Heart left ventricle (tissue), 16 donors: ENCODE measurements at regions not wholly inside any gene's neighbourhood (a gene's known extent, or its start where the extent isn't known, plus 50 kb on each side); places are given as distances from the start of the nearest gene placed in this dataset.

ENCODE experiments used
- ATAC-seq, 4 donors: fragments of 200-7000 bp; cut with Tn5 transposase; one replicate each; pipeline ENCODE4 v1.9.1; 2020 to 2022; ENCODE audit warnings: moderate library complexity in 4 of 4, mild to moderate bottlenecking in 3 of 4, moderate number of reproducible peaks in 1 of 4
- DNase-seq, 5 donors: peaks; one replicate each; pipeline ENCODE4 v3.0.0-alpha.2; 2020
- H3K27ac ChIP-seq, 12 donors: fragments of 200-600 bp; sonication (generic) in 4 of 12; one replicate each; pipeline versions ENCODE4 v1.5.0 to v1.8.0; 2016 to 2022; ENCODE audit warnings: mild to moderate bottlenecking in 2 of 12
- H3K27me3 ChIP-seq, 9 donors: fragments of 200-600 bp; sonication (generic) in 2 of 9; one replicate each; pipeline versions ENCODE4 v1.5.1 to v1.8.0; 2016 to 2022; ENCODE audit warnings: mild to moderate bottlenecking in 3 of 9
- H3K36me3 ChIP-seq, 9 donors: fragments of 200-600 bp; sonication (generic) in 2 of 9; one replicate each; pipeline versions ENCODE4 v1.5.0 to v1.8.0; 2018 to 2022; ENCODE audit warnings: mild to moderate bottlenecking in 2 of 9
- H3K4me1 ChIP-seq, 12 donors: fragments of 200-600 bp; sonication (generic) in 4 of 12; one replicate each; pipeline versions ENCODE4 v1.5.0 to v1.8.0; 2016 to 2022; ENCODE audit warnings: mild to moderate bottlenecking in 3 of 12
- H3K4me3 ChIP-seq, 12 donors: fragments of 200-600 bp; sonication (generic) in 4 of 12; one replicate each; pipeline versions ENCODE4 v1.5.0 to v1.8.0; 2017 to 2022; ENCODE audit warnings: mild to moderate bottlenecking in 9 of 12, moderate library complexity in 4 of 12
- H3K9me3 ChIP-seq, 12 donors: fragments of 200-600 bp; sonication (generic) in 4 of 12; one replicate each; pipeline versions ENCODE4 v1.5.0 to v1.8.0; 2016 to 2022; ENCODE audit warnings: mild to moderate bottlenecking in 1 of 12
- CTCF ChIP-seq, 12 donors: fragments of 200-600 bp; sonication (generic) in 4 of 12; IDR thresholded peaks; one replicate each; pipeline versions ENCODE4 v1.5.0 to v1.8.0; 2018 to 2022; ENCODE audit warnings: antibody characterized with exemption in 12 of 12, mild to moderate bottlenecking in 5 of 12
- POLR2A ChIP-seq, 2 donors: fragments of 450-650 bp; IDR thresholded peaks; one replicate each; pipeline ENCODE4 v1.6.1; 2017; ENCODE audit warnings: antibody characterized with exemption in 2 of 2, mild to moderate bottlenecking in 2 of 2, moderate library complexity in 2 of 2
- WGBS, 4 donors: extraction: QIAGEN DNeasy Blood & Tissue Kit in 2 of 4; methylation state at CpG; one replicate each; pipeline versions ENCODE4 v1.1.5 to v1.1.7; 2013 to 2018; 5-methylcytosine and 5-hydroxymethylcytosine counted together
- intact Hi-C, 10 donors: fragments of 100-400 bp; cut with DNase I; formaldehyde crosslinking; loops; one replicate each; pipeline versions ENCODE4 v1.11.1 to v1.14.2; 2022
- donor health status: ischemic (EF 13 %, LVEDD 7.1; RV severe dilation, severe dysfunction).
- donor health status: healthy with polysubstance abuse.
- donor health status: DM: no; HTN: yes; CAD: no.
- donor health status: DM: no; HTN: no; CAD: no.
- donor health status: ischemic (EF 25% LVEDD 6.9; RV normal size, moderate dysfunction).
- donor health status: ischemic (EF 25% LVEDD 5.7; RV mildly dilated, moderate dysfunction).
- donor health status: healthy.
- donor health status: DM: yes; HTN: yes; CAD: no.
- donor health status: ischemic (EF 35%, LVEDD 5.7; RV mildly dilated, moderate dysfunction).
- donor health status: nonischemic (EF 11% LVEDD 7.7; RV severe dilation, severe dysfunction).
- donor health status: DM: yes; HTN: yes; CAD: no.
- donor health status: PGD.
- donor health status: ischemic (EF 29% LVEDD 5.4; RV normal size, mild dysfunction).
- donor health status: nonischemic (EF 23%, LVEDD 6.1; RV moderate dilation, normal function).

GRCh38 chr3:30228302-30228631 is 378.1 kb upstream of the TGFBR2 start:
- H3K4me1 ChIP-seq, result peaks cover 4 to 65% (median 35%) of the 10 kb centered on the region in 12 donors
- H3K4me3 ChIP-seq, result no peak overlapping the region
- no peak for TF ChIP-seq CTCF (IDR thresholded peaks at IDR 0.05)
- no peak for TF ChIP-seq POLR2A (IDR thresholded peaks at IDR 0.05)
- H3K9me3 ChIP-seq, result peaks cover 0 to 3% (median 0%) of the 10 kb centered on the region in 12 donors
- no peak for DNase-seq
- WGBS, 4 donors, result 88 to 96% (median 90%) methylated on average over 2 of the region's 2 CpGs
- H3K27ac ChIP-seq, result peak overlapping the region in 10 of 12 donors; percentile 4 to 66 (median 38)
- no peaks in the 10 kb centered on the region for H3K36me3 ChIP-seq
- ATAC-seq, result no peak
- no peaks in the 10 kb centered on the region for H3K27me3 ChIP-seq
- intact Hi-C loops, result loop anchor here in 2 of 10 donors (10.0 kb wide), 2 partner anchors 207 to 467 kb away; no protein-coding TSS in a partner anchor

- ATAC-seq, result peak; percentile 11 to 78 (median 56)
- WGBS, 4 donors, result 65 to 79% (median 73%) methylated on average over 3 of the region's 3 CpGs
- Histone ChIP-seq H3K4me1 (peaks cover 4 to 75% (median 32%) of the 10 kb centered on the region in 12 donors), H3K27ac (peak overlapping the region in 11 of 12 donors; percentile 9 to 76 (median 47)), H3K9me3 (no peaks in the 10 kb centered on the region), H3K27me3 (no peaks in the 10 kb centered on the region), H3K4me3 (no peak overlapping the region), H3K36me3 (no peaks in the 10 kb centered on the region)
- peak in 1 of 5 donors; percentile 18 for DNase-seq
- intact Hi-C loops, result loop anchor here in 4 of 10 donors (5.0 kb wide), 4 partner anchors 56 to 451 kb away; no protein-coding TSS in a partner anchor
- TF ChIP-seq POLR2A (IDR thresholded peaks at IDR 0.05), result no peak
- TF ChIP-seq CTCF (IDR thresholded peaks at IDR 0.05), result no peak
Observed at GRCh38 chr3:30231277-30232141, 374.9 kb upstream of the TGFBR2 start.

GRCh38 chr3:30232142-30232541 is 374.3 kb upstream of the TGFBR2 start:
- TF ChIP-seq POLR2A (IDR thresholded peaks at IDR 0.05), result no peak
- no peak for TF ChIP-seq CTCF (IDR thresholded peaks at IDR 0.05)
- peaks cover under 1 to 69% (median 28%) of the 10 kb centered on the region in 12 donors for H3K4me1 ChIP-seq
- no peaks in the 10 kb centered on the region for H3K36me3 ChIP-seq
- H3K9me3 ChIP-seq, result no peaks in the 10 kb centered on the region
- ATAC-seq (peak in 3 of 4 donors; percentile 62 to 69 (median 66)), DNase-seq (peak in 4 of 5 donors; percentile 28 to 49 (median 36))
- WGBS, 4 donors, result 49 to 61% (median 59%) methylated on average over 5 of the region's 5 CpGs
- H3K27ac ChIP-seq, result peak overlapping the region in 11 of 12 donors; percentile 9 to 76 (median 47)
- intact Hi-C loops, result loop anchor here in 4 of 10 donors (5.0 kb wide), 4 partner anchors 55 to 450 kb away; no protein-coding TSS in a partner anchor
- H3K4me3 ChIP-seq, result no peak overlapping the region
- no peaks in the 10 kb centered on the region for H3K27me3 ChIP-seq
